ENCODE measurements at regions not wholly inside any gene's neighbourhood (a gene's known extent, or its start where the extent isn't known, plus 50 kb on each side); places are given as distances from the start of the nearest gene placed in this dataset.
A peak's percentile ranks its signal among the peaks of the same experiment; 100 is the strongest.

DNA sequence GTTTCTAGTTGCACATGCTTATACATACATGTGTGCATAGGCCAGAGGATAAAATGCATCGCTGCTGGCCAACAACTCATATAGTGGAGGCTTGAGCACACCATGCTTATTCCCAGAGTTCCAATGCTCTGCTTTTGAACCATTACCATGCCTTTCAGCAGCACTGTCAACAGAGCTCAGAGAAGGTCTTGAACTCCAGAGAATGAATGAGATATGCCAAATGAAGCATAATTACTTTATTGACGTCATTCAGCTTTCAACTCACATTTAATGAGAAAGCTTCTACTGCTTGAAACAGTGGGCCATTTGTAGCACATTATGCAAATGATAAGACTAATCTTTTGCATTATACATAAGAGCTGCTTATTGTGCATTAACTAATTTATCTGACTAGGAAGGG, 765.3 kb upstream of the GRAMD2B start:
- in situ Hi-C loops (cut with HindIII; ENCODE audit: extremely low pct_ligation_motif_present, low pct_unique_long_range_greater_than_20kb) = no loop called here
- no peak overlapping the region for H2AFZ ChIP-seq (ENCODE audit: low read length)
- ChIA-PET POLR2A (no interaction called here), CTCF (ENCODE audit: low intra/inter-chr PET ratio, low total read pairs) (no interaction called here)
- H4K20me1 ChIP-seq (ENCODE audit: insufficient read depth, low read length) = no peaks in the 10 kb centered on the region
- no peak overlapping the region for H3K9ac ChIP-seq (ENCODE audit: insufficient read depth, low read depth, low read length)
- BruUV-seq (replicated peaks) = no TSS peak
- TF ChIP-seq CREB1 (IDR thresholded peaks at IDR 0.05) = peak; percentile 40; the same call in 1 of the 2 replicates
- TF ChIP-seq CREB1 (CRISPR knock-in tag; IDR thresholded peaks at IDR 0.05) = no peak
- TF ChIP-seq, protein P1, sequence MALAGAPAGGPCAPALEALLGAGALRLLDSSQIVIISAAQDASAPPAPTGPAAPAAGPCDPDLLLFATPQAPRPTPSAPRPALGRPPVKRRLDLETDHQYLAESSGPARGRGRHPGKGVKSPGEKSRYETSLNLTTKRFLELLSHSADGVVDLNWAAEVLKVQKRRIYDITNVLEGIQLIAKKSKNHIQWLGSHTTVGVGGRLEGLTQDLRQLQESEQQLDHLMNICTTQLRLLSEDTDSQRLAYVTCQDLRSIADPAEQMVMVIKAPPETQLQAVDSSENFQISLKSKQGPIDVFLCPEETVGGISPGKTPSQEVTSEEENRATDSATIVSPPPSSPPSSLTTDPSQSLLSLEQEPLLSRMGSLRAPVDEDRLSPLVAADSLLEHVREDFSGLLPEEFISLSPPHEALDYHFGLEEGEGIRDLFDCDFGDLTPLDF (CRISPR knock-in tag; IDR thresholded peaks at IDR 0.05) = no peak
- H3K79me2 ChIP-seq (ENCODE audit: insufficient read depth, low read length) = no peaks in the 10 kb centered on the region
- intact Hi-C loops (cut with micrococcal nuclease; ENCODE audit: unreplicated experiment) = no loop called here
- peaks cover 28% of the 10 kb centered on the region; the same call in 1 of the 2 replicates for H3K9me3 ChIP-seq (ENCODE audit: low read length)
- ATAC-seq (no peak), FAIRE-seq (no peak), DNase-seq (ENCODE audit: low spot score) (no peak)
- WGBS (ENCODE audit: low lambda C conversion rate) = 36% methylated on average over 2 of the region's 2 CpGs
- H3K4me2 ChIP-seq (ENCODE audit: low read depth, low read length) = no peak overlapping the region
- H3K36me3 ChIP-seq (replicated peaks in 1 of 2; ENCODE audit: control insufficient read depth in 1 of 2, insufficient read depth in 2 of 2, low read length in 2 of 2) = no peaks in the 10 kb centered on the region
- H3K4me3 ChIP-seq (replicated peaks in 1 of 3; ENCODE audit: insufficient read depth in 1 of 3, low read depth in 2 of 3, low read length in 3 of 3) = no peak overlapping the region
- no peak overlapping the region for H3K27ac ChIP-seq (ENCODE audit: extremely low read length, insufficient read depth, low read length)
- H3K27me3 ChIP-seq (ENCODE audit: control insufficient read depth in 1 of 2, insufficient read depth in 2 of 2, low read length in 2 of 2) = no peaks in the 10 kb centered on the region
- H3K4me1 ChIP-seq (ENCODE audit: insufficient read depth, low read length) = no peaks in the 10 kb centered on the region

DNA sequence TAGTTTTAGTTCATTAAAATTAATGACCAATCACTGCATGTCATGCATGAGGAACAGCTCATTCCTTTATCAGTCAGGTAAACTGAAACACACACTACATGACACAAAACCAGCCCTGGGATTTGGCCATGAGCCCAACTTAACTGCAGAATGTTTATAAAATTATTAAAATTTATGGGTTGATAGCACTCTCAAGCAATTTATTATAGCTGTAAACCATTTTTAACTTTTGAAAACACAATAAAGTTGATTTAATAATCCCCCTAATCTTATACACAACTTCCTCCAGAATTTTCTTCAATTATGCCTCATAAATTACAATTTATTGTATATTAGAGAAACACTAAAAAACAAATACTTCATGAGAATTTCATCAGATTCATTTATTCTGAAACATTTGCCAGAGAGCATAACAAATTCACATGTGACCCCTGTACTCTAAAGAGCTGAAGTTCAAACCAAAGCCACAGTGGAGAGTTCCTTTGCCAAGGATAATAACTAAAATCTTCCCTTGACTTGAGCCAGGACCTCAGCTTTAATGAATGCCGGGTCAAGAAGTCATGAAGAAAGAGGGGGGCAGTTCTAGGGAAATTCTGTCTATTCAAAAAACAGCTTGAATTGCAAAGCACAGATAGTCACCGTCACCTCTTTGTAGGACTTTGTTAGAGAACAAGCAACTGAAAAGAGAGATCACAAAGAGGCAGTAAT, 763.7 kb upstream of the GRAMD2B start:
- ChIA-PET POLR2A (no interaction called here), CTCF (ENCODE audit: low intra/inter-chr PET ratio, low total read pairs) (no interaction called here)
- H3K9me3 ChIP-seq (ENCODE audit: low read length) = peaks cover 41% of the 10 kb centered on the region
- no peak overlapping the region for H3K9ac ChIP-seq (ENCODE audit: insufficient read depth, low read depth, low read length)
- no peaks in the 10 kb centered on the region for H3K4me1 ChIP-seq (ENCODE audit: insufficient read depth, low read length)
- intact Hi-C loops (cut with micrococcal nuclease; ENCODE audit: unreplicated experiment) = no loop called here
- BruUV-seq (replicated peaks) = no TSS peak
- 0% methylated on average over 2 of the region's 2 CpGs for WGBS (ENCODE audit: low lambda C conversion rate)
- no peak overlapping the region for H3K4me2 ChIP-seq (ENCODE audit: low read depth, low read length)
- H2AFZ ChIP-seq (ENCODE audit: low read length) = no peak overlapping the region
- no peak overlapping the region for H3K4me3 ChIP-seq (replicated peaks in 1 of 3; ENCODE audit: insufficient read depth in 1 of 3, low read depth in 2 of 3, low read length in 3 of 3)
- no peak for ATAC-seq
- in situ Hi-C loops (cut with HindIII; ENCODE audit: extremely low pct_ligation_motif_present, low pct_unique_long_range_greater_than_20kb) = no loop called here
- H3K27me3 ChIP-seq (ENCODE audit: control insufficient read depth in 1 of 2, insufficient read depth in 2 of 2, low read length in 2 of 2) = no peaks in the 10 kb centered on the region
- no peak for DNase-seq (ENCODE audit: low spot score)
- H4K20me1 ChIP-seq (ENCODE audit: insufficient read depth, low read length) = no peaks in the 10 kb centered on the region
- no peaks in the 10 kb centered on the region for H3K36me3 ChIP-seq (replicated peaks in 1 of 2; ENCODE audit: control insufficient read depth in 1 of 2, insufficient read depth in 2 of 2, low read length in 2 of 2)
- H3K27ac ChIP-seq (ENCODE audit: extremely low read length, insufficient read depth, low read length) = no peak overlapping the region
- no peak for FAIRE-seq
- H3K79me2 ChIP-seq (ENCODE audit: insufficient read depth, low read length) = no peaks in the 10 kb centered on the region
- TF ChIP-seq, protein P2, sequence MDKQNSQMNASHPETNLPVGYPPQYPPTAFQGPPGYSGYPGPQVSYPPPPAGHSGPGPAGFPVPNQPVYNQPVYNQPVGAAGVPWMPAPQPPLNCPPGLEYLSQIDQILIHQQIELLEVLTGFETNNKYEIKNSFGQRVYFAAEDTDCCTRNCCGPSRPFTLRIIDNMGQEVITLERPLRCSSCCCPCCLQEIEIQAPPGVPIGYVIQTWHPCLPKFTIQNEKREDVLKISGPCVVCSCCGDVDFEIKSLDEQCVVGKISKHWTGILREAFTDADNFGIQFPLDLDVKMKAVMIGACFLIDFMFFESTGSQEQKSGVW (CRISPR knock-in tag; IDR thresholded peaks at IDR 0.05; ENCODE audit: borderline replicate concordance) = no peak
- TF ChIP-seq DNMT1 (CRISPR knock-in tag; IDR thresholded peaks at IDR 0.05) (no peak), ZNF143 (CRISPR knock-in tag; IDR thresholded peaks at IDR 0.05) (no peak), HNRNPL (IDR thresholded peaks at IDR 0.05; ENCODE audit: low read depth, low read length) (no peak), ZNF296 (CRISPR knock-in tag; conservative IDR thresholded peaks at IDR 0.05) (no peak), ZNF616 (CRISPR knock-in tag; IDR thresholded peaks at IDR 0.05; ENCODE audit: low read depth) (no peak), MED1 (CRISPR knock-in tag; IDR thresholded peaks at IDR 0.05) (no peak)
- TF ChIP-seq, protein P3, sequence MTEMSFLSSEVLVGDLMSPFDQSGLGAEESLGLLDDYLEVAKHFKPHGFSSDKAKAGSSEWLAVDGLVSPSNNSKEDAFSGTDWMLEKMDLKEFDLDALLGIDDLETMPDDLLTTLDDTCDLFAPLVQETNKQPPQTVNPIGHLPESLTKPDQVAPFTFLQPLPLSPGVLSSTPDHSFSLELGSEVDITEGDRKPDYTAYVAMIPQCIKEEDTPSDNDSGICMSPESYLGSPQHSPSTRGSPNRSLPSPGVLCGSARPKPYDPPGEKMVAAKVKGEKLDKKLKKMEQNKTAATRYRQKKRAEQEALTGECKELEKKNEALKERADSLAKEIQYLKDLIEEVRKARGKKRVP (CRISPR knock-in tag; IDR thresholded peaks at IDR 0.05) = no peak
- TF ChIP-seq, protein P4, sequence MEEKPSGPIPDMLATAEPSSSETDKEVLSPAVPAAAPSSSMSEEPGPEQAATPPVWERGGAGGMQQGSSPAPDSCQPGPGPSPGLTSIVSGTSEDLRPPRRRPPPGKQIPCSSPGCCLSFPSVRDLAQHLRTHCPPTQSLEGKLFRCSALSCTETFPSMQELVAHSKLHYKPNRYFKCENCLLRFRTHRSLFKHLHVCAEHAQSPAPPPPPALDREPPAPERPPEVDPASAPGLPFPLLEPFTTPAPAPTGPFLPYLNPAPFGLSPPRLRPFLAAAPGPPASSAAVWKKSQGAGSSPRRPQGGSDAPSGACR (CRISPR knock-in tag; IDR thresholded peaks at IDR 0.05) = no peak

All from HepG2 (cell line).